K562 (cell line): ENCODE measurements at regions not wholly inside any gene's neighbourhood (a gene's known extent, or its start where the extent isn't known, plus 50 kb on each side); places are given as distances from the start of the nearest gene placed in this dataset.

ENCODE experiments used
- BRF1 ChIP-seq: IDR thresholded peaks from 3 replicates; pipeline ENCODE4 v1.6.1; 2011; ENCODE audit warnings: borderline replicate concordance, mild to moderate bottlenecking; ENCODE audit not compliant: insufficient read length; ENCODE audit errors: extremely low read depth
- C11orf30 ChIP-seq: fragments of 450-650 bp; IDR thresholded peaks from 2 replicates; pipeline ENCODE4 v1.6.1; 2016; ENCODE audit warnings: low read depth, mild to moderate bottlenecking
- FOXK2 ChIP-seq, 2 experiments: fragments of 450-650 bp; IDR thresholded peaks in 1 of 2; conservative IDR thresholded peaks in 1 of 2; 2 replicates each; pipeline ENCODE4 v1.6.1; 2016; ENCODE audit warnings: low read depth in 2 of 2, mild to moderate bottlenecking in 1 of 2
- GATA2 ChIP-seq: sonication (generic); formaldehyde crosslinking; IDR thresholded peaks from 2 replicates; pipeline ENCODE4 v1.4.0; 2020; ENCODE audit warnings: mild to moderate bottlenecking, missing genetic modification reagents
- KDM4B ChIP-seq, 2 experiments: fragments of 450-650 bp in 1 of 2; sonication (generic) in 1 of 2; IDR thresholded peaks; 2 replicates each; pipeline ENCODE4 v1.6.1; 2016 to 2017; ENCODE audit warnings: borderline replicate concordance in 2 of 2, antibody characterized with exemption in 1 of 2, low read depth in 1 of 2, mild to moderate bottlenecking in 1 of 2
- MAFG ChIP-seq: fragments of 450-650 bp; conservative IDR thresholded peaks from 2 replicates; pipeline ENCODE4 v1.6.1; 2016; ENCODE audit warnings: missing genetic modification characterization, missing compliant biosample characterization
- MYNN ChIP-seq, 2 experiments: sonication (generic); formaldehyde crosslinking in 1 of 2; IDR thresholded peaks; 2 replicates each; pipeline versions ENCODE4 v1.5.0 to v1.6.1; 2016 to 2020; ENCODE audit warnings: antibody characterized with exemption in 1 of 2, missing genetic modification reagents in 1 of 2
- NBN ChIP-seq: fragments of 450-650 bp; IDR thresholded peaks from 2 replicates; pipeline ENCODE4 v1.6.1; 2016; ENCODE audit warnings: low read depth, mild to moderate bottlenecking
- NONO ChIP-seq, 2 experiments: fragments of 200-400 bp in 1 of 2; fragments of 450-650 bp in 1 of 2; formaldehyde crosslinking in 1 of 2; IDR thresholded peaks; 2 replicates each; pipeline ENCODE4 v1.6.1; 2017; ENCODE audit warnings: low read depth in 2 of 2, mild to moderate bottlenecking in 2 of 2, moderate library complexity in 2 of 2, low read length in 1 of 2
- NR3C1 ChIP-seq: sonication (generic); formaldehyde crosslinking; IDR thresholded peaks from 2 replicates; pipeline ENCODE4 v1.8.1; 2022; ENCODE audit warnings: missing genetic modification reagents
- SLC30A9 ChIP-seq: fragments of 250-450 bp; sonication (Bioruptor Pico); IDR thresholded peaks from 2 replicates; pipeline ENCODE4 v1.8.0; 2022; ENCODE audit warnings: mild to moderate bottlenecking, moderate library complexity
- TRIM24 ChIP-seq, 2 experiments: fragments of 450-650 bp; IDR thresholded peaks; 2 replicates each; pipeline ENCODE4 v1.6.1; 2016
- ZKSCAN8 ChIP-seq: fragments of 200-800 bp; sonication (Bioruptor generic); IDR thresholded peaks from 2 replicates; pipeline ENCODE4 v1.6.1; 2016; ENCODE audit warnings: missing genetic modification characterization, missing compliant biosample characterization
- ZNF134 ChIP-seq: fragments of 250-450 bp; sonication (Bioruptor Pico); conservative IDR thresholded peaks from 2 replicates; pipeline ENCODE4 v1.4.0; 2020
- ZNF140 ChIP-seq: fragments of 250-450 bp; sonication (Bioruptor Pico); IDR thresholded peaks from 2 replicates; pipeline ENCODE4 v1.8.0; 2021; ENCODE audit warnings: moderate library complexity, mild to moderate bottlenecking, inconsistent platforms
- ZNF143 ChIP-seq: sonication (generic); formaldehyde crosslinking; IDR thresholded peaks from 2 replicates; pipeline ENCODE4 v1.9.0; 2022; ENCODE audit warnings: mild to moderate bottlenecking, missing genetic modification reagents
- ZNF174 ChIP-seq: fragments of 250-450 bp; sonication (Bioruptor Pico); IDR thresholded peaks from 2 replicates; pipeline ENCODE4 v1.4.0; 2020; ENCODE audit warnings: mild to moderate bottlenecking
- ZNF551 ChIP-seq: fragments of 250-450 bp; sonication (Bioruptor Pico); IDR thresholded peaks from 2 replicates; pipeline ENCODE4 v1.5.0; 2021; ENCODE audit warnings: mild to moderate bottlenecking, moderate library complexity
- TF ChIP-seq, protein P1 (sequence below): fragments of 250-450 bp; sonication (Bioruptor Pico); IDR thresholded peaks from 2 replicates; pipeline ENCODE4 v1.8.0; 2022; ENCODE audit warnings: moderate library complexity, mild to moderate bottlenecking, inconsistent platforms
- TF ChIP-seq, protein P2 (sequence below): fragments of 450-650 bp; conservative IDR thresholded peaks from 2 replicates; pipeline ENCODE4 v1.6.1; 2016; ENCODE audit warnings: missing genetic modification characterization, low read depth, mild to moderate bottlenecking, missing compliant biosample characterization, moderate library complexity

DNA sequence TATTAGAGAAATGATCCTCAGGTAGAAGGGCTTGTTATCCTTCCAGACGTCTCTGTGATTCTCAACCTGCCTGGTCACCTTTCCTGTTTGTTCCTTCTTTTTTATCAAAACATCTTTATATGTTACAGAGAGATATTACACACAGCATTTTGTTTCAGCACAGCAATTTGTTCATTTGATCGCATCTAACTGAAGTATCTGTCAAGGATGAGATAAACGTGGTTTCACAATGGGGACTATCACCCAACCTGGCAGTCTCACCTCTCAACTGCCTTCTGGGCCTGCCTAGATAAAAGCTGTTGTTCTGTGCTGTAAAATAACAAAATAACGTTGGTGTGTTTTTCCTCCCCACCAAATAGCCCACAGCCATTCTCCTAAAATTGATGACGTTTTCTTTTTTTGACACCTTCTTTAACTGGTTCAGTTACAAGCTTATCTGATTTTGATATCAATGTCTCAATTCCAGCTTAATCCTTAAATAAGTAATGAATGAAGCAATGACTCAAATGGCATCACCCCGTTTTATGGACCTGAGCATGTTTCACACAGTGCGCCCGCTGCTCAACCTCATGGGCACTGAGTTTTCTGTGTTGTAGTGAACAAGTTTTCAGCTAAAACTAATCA is 367.9 kb upstream of the RUNX1 start (continued):
- TF ChIP-seq, protein P1, sequence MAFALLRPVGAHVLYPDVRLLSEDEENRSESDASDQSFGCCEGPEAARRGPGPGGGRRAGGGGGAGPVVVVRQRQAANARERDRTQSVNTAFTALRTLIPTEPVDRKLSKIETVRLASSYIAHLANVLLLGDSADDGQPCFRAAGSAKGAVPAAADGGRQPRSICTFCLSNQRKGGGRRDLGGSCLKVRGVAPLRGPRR (CRISPR knock-in tag) = no peak
- TF ChIP-seq FOXK2 (conservative IDR thresholded peaks at IDR 0.05 in 1 of 2, IDR thresholded peaks at IDR 0.05 in 1 of 2; ENCODE audit: low read depth in 2 of 2) (no peak), SLC30A9 (no peak), TRIM24 (IDR thresholded peaks at IDR 0.05) (peak in 1 of 2 experiments; percentile 32; a peak in 1 of 4 replicates), C11orf30 (peak; percentile 85), ZNF143 (CRISPR knock-in tag) (no peak), ZNF140 (CRISPR knock-in tag) (no peak), NR3C1 (no peak), ZNF551 (no peak), GATA2 (CRISPR knock-in tag) (no peak), KDM4B (IDR thresholded peaks at IDR 0.05; ENCODE audit: borderline replicate concordance in 2 of 2, low read depth in 1 of 2) (no peak), ZKSCAN8 (CRISPR knock-in tag) (no peak), MAFG (tag) (peak; percentile 83), ZNF134 (CRISPR knock-in tag) (no peak), NONO (IDR thresholded peaks at IDR 0.05; ENCODE audit: low read depth in 2 of 2, low read length in 1 of 2) (no peak), ZNF174 (CRISPR knock-in tag) (no peak), NBN (no peak), MYNN (IDR thresholded peaks at IDR 0.05) (no peak), MYNN (CRISPR knock-in tag; IDR thresholded peaks at IDR 0.05) (no peak), BRF1 (no peak)
- TF ChIP-seq, protein P2, sequence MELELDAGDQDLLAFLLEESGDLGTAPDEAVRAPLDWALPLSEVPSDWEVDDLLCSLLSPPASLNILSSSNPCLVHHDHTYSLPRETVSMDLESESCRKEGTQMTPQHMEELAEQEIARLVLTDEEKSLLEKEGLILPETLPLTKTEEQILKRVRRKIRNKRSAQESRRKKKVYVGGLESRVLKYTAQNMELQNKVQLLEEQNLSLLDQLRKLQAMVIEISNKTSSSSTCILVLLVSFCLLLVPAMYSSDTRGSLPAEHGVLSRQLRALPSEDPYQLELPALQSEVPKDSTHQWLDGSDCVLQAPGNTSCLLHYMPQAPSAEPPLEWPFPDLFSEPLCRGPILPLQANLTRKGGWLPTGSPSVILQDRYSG (tag) = no peak
- TF ChIP-seq, all 486 proteins: peak for 13
